HK-2 (cell line): ENCODE measurements at regions not wholly inside any gene's neighbourhood (a gene's known extent, or its start where the extent isn't known, plus 50 kb on each side); places are given as distances from the start of the nearest gene placed in this dataset.
"Not testable (repeated sequence)": the region's sequence is repeated elsewhere in the genome, so short reads cannot be mapped to it uniquely, and the experiment has no call there.

Experiments
- DNase-seq: peaks from one replicate; pipeline ENCODE4 v3.0.0-alpha.2; 2018; ENCODE audit not compliant: unreplicated experiment

- DNase-seq = no peak
Measured at GRCh38 chr7:152543799-152544198, 108.0 kb upstream of the KMT2C start.

GRCh38 chr7:152541892-152542291, 106.1 kb upstream of the KMT2C start:
- DNase-seq = no peak

- not testable (repeated sequence) for DNase-seq
Measured at GRCh38 chr7:152539190-152539495, 103.3 kb upstream of the KMT2C start.

- not testable (repeated sequence) for DNase-seq
Measured at GRCh38 chr7:152538346-152539189, 102.8 kb upstream of the KMT2C start.

GRCh38 chr7:152537639-152538038, 101.8 kb upstream of the KMT2C start:
- DNase-seq = no peak

GRCh38 chr7:152528612-152529011, 92.8 kb upstream of the KMT2C start:
- DNase-seq = no peak

- no peak for DNase-seq
Measured at GRCh38 chr7:152527610-152528032, 91.8 kb upstream of the KMT2C start.

GRCh38 chr7:152523916-152524315, 88.1 kb upstream of the KMT2C start:
- DNase-seq = no peak

GRCh38 chr7:152522571-152523067, 86.8 kb upstream of the KMT2C start:
- no peak for DNase-seq

- DNase-seq = no peak
Measured at GRCh38 chr7:152521420-152522337, 85.9 kb upstream of the KMT2C start.

GRCh38 chr7:152520861-152521302, 85.1 kb upstream of the KMT2C start:
- no peak for DNase-seq

GRCh38 chr7:152519290-152519689, 83.5 kb upstream of the KMT2C start:
- DNase-seq = no peak

- DNase-seq = no peak
Measured at GRCh38 chr7:152516216-152516615, 80.4 kb upstream of the KMT2C start.

GRCh38 chr7:152515266-152515950, 79.6 kb upstream of the KMT2C start:
- DNase-seq = not testable (repeated sequence)

- DNase-seq = no peak
Measured at GRCh38 chr7:152514771-152515105, 78.9 kb upstream of the KMT2C start.

- DNase-seq = no peak
Measured at GRCh38 chr7:152513861-152514770, 78.3 kb upstream of the KMT2C start.

GRCh38 chr7:152512706-152513105, 76.9 kb upstream of the KMT2C start:
- no peak for DNase-seq

- no peak for DNase-seq
Measured at GRCh38 chr7:152511736-152512135, 75.9 kb upstream of the KMT2C start.

GRCh38 chr7:152508701-152509100, 72.9 kb upstream of the KMT2C start:
- DNase-seq = no peak

- DNase-seq = no peak
Measured at GRCh38 chr7:152505606-152506005, 69.8 kb upstream of the KMT2C start.

GRCh38 chr7:152504816-152505215, 69.0 kb upstream of the KMT2C start:
- no peak for DNase-seq
